ENCODE measurements at regions not wholly inside any gene's neighbourhood (a gene's known extent, or its start where the extent isn't known, plus 50 kb on each side); places are given as distances from the start of the nearest gene placed in this dataset.

DNA sequence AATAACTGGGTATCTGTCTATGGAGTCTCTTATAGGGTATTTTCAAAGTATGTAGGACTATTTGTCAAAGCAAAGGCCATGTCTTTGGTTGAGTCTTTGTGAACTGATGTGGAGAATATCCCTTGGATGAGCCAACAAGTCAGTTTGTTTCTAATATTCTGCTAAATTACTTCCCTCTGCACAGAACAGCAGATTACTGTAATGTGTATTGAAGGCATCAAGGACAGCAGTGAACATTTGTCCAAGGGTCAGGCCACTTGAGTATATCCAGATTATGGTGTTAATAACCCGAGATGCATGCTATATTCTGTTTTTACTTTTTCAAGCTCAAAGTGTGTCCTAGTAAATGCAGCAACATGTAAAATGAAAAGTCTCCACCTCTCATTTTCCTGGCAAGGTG is 144.2 kb upstream of the GLI3 start:
- TF ChIP-seq EP300 (IDR thresholded peaks at IDR 0.05) (no peak), POLR2AphosphoS5 (IDR thresholded peaks at IDR 0.05) (no peak)
- TF ChIP-seq, protein P1, sequence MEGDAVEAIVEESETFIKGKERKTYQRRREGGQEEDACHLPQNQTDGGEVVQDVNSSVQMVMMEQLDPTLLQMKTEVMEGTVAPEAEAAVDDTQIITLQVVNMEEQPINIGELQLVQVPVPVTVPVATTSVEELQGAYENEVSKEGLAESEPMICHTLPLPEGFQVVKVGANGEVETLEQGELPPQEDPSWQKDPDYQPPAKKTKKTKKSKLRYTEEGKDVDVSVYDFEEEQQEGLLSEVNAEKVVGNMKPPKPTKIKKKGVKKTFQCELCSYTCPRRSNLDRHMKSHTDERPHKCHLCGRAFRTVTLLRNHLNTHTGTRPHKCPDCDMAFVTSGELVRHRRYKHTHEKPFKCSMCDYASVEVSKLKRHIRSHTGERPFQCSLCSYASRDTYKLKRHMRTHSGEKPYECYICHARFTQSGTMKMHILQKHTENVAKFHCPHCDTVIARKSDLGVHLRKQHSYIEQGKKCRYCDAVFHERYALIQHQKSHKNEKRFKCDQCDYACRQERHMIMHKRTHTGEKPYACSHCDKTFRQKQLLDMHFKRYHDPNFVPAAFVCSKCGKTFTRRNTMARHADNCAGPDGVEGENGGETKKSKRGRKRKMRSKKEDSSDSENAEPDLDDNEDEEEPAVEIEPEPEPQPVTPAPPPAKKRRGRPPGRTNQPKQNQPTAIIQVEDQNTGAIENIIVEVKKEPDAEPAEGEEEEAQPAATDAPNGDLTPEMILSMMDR (IDR thresholded peaks at IDR 0.05): no peak

Data from suprapubic skin (tissue), 4 donors.